Keratinocyte (primary cell): ENCODE measurements at regions not wholly inside any gene's neighbourhood (a gene's known extent, or its start where the extent isn't known, plus 50 kb on each side); places are given as distances from the start of the nearest gene placed in this dataset.

ENCODE experiments used
- DNase-seq: peaks from one replicate; pipeline ENCODE4 v3.0.0-alpha.2; 2011; ENCODE audit warnings: low read depth, missing footprints, low spot score
- FAIRE-seq: peaks from 2 replicates; lab custom pipeline; 2011; peaks lifted over from hg19 to GRCh38; lab: Jason Lieb, UNC
- H2AFZ ChIP-seq: 2 replicates; pipeline ENCODE4 v1.6.0; 2012; ENCODE audit warnings: low read length, control low read depth, inconsistent platforms; ENCODE audit not compliant: control insufficient read depth
- H3K27ac ChIP-seq: 2 replicates; pipeline ENCODE4 v1.5.1; 2011; ENCODE audit warnings: low read length; ENCODE audit not compliant: control insufficient read depth, insufficient read depth
- H3K27me3 ChIP-seq: 3 replicates; pipeline ENCODE4 v1.6.0; 2011; ENCODE audit warnings: low read length; ENCODE audit not compliant: control insufficient read depth, insufficient read depth; ENCODE audit errors: extremely low read depth
- H3K36me3 ChIP-seq, 2 experiments: 2 replicates in 1 of 2; 3 replicates in 1 of 2; pipeline ENCODE4 v1.5.1; 2011; ENCODE audit warnings: low read length in 2 of 2, mild to moderate bottlenecking in 1 of 2; ENCODE audit not compliant: control insufficient read depth in 2 of 2, insufficient read depth in 2 of 2; ENCODE audit errors: extremely low read depth in 1 of 2
- H3K4me1 ChIP-seq: 3 replicates; pipeline ENCODE4 v1.5.1; 2011; ENCODE audit warnings: low read length; ENCODE audit not compliant: control insufficient read depth, insufficient read depth; ENCODE audit errors: extremely low read depth
- H3K4me2 ChIP-seq: 3 replicates; pipeline ENCODE4 v1.6.0; 2011; ENCODE audit warnings: low read depth, low read length; ENCODE audit not compliant: control insufficient read depth, insufficient read depth; ENCODE audit errors: extremely low read depth
- H3K4me3 ChIP-seq, 3 experiments: fragments of 200-600 bp in 1 of 3; sonication (generic) in 1 of 3; 2 replicates in 2 of 3; 3 replicates in 1 of 3; pipeline ENCODE4 v1.5.1; 2011 to 2016; ENCODE audit warnings: low read length in 3 of 3, mild to moderate bottlenecking in 3 of 3, control low read depth in 2 of 3, inconsistent platforms in 1 of 3, low read depth in 1 of 3, mixed read lengths in 1 of 3, mixed run types in 1 of 3, moderate library complexity in 1 of 3; ENCODE audit not compliant: control insufficient read depth in 2 of 3, insufficient read depth in 2 of 3; ENCODE audit errors: extremely low read depth in 1 of 3
- H3K79me2 ChIP-seq: 2 replicates; pipeline ENCODE4 v1.6.0; 2012; ENCODE audit warnings: low read length; ENCODE audit not compliant: control insufficient read depth, insufficient read depth
- H3K9ac ChIP-seq: 3 replicates; pipeline ENCODE4 v1.6.0; 2011; ENCODE audit warnings: low read length; ENCODE audit not compliant: control insufficient read depth, insufficient read depth; ENCODE audit errors: extremely low read depth
- H3K9me1 ChIP-seq: 3 replicates; pipeline ENCODE4 v1.6.0; 2011; ENCODE audit warnings: low read length; ENCODE audit not compliant: control insufficient read depth, insufficient read depth; ENCODE audit errors: extremely low read depth
- H3K9me3 ChIP-seq: 2 replicates; pipeline ENCODE4 v1.5.1; 2012; ENCODE audit warnings: low read depth, low read length; ENCODE audit not compliant: control insufficient read depth
- H4K20me1 ChIP-seq: 3 replicates; pipeline ENCODE4 v1.6.0; 2011; ENCODE audit warnings: low read length; ENCODE audit not compliant: control insufficient read depth, insufficient read depth; ENCODE audit errors: extremely low read depth
- CTCF ChIP-seq, 3 experiments: IDR thresholded peaks in 1 of 3; conservative IDR thresholded peaks in 1 of 3; optimal IDR thresholded peaks in 1 of 3; 2 replicates in 2 of 3; 3 replicates in 1 of 3; pipeline versions ENCODE3 to v1.5.1; 2011; ENCODE audit warnings: low read length in 3 of 3, mild to moderate bottlenecking in 3 of 3, moderate library complexity in 2 of 3, control low read depth in 1 of 3, inconsistent platforms in 1 of 3; ENCODE audit not compliant: insufficient read depth in 2 of 3; ENCODE audit errors: extremely low read depth in 1 of 3
- EZH2 ChIP-seq: IDR thresholded peaks from one replicate; pipeline ENCODE4 v1.6.1; 2012; ENCODE audit warnings: inconsistent platforms, mild to moderate bottlenecking, low read length, moderate library complexity
- dilution Hi-C: fragments of 300-500 bp; cut with MboI; formaldehyde crosslinking; loops from one replicate; pipeline ENCODE4 v1.7.0; 2020; ENCODE audit warnings: low sequenced_read_pairs; ENCODE audit not compliant: extremely low pct_ligation_motif_present

DNA sequence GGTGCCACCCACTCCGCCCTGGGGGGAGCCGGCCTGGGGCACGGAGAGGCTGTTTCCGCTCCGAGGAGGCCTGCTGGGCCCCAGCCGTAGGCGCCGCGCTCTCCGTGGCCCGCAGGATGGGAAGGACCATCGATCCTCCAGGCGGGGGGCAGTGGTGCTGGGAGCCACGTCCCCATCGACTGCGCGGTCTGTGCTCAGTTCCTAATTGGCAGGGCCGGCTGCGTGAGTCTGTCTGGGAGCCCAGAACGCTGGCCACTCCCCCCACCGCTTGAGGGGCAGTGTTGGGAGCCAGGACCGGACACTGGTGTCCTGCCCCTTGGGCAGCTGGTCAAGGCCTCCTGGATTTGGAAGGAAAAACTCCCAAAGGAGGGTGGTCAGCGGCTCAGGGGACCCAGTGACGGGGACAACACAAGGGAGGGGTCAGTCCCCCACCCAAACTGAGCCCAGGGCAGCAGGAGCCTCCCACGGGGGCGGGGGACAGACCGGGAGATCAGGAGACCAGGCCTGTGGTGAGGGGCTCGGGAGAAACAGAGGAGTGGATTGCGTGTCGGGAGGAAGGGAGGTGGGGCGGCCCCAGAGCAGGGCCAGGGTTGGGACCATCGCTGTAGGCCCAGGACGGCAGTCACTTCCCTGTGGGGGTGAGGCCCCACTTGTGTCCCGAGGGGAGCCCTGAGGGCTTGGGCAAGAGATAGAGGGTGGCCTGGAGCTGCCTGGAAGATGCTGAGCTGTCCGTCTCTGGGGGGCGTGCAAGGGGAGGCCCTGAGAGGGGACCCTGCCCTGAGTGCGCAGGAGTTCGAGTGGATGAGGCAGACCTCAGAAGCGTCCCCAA, 89.0 kb downstream of the UNCX start:
- peaks cover 17% of the 10 kb centered on the region for H3K27me3 ChIP-seq
- H3K4me2 ChIP-seq: no peak overlapping the region
- no peaks in the 10 kb centered on the region for H3K79me2 ChIP-seq
- H3K9me1 ChIP-seq: no peaks in the 10 kb centered on the region
- H3K36me3 ChIP-seq: no peaks in the 10 kb centered on the region
- dilution Hi-C loops: no loop called here
- H3K9ac ChIP-seq: no peak overlapping the region
- H3K9me3 ChIP-seq: no peaks in the 10 kb centered on the region
- no peak overlapping the region for H3K27ac ChIP-seq
- FAIRE-seq (no peak), DNase-seq (no peak)
- H3K4me3 ChIP-seq: no peak overlapping the region
- H4K20me1 ChIP-seq: no peaks in the 10 kb centered on the region
- TF ChIP-seq EZH2 (no peak), CTCF (optimal IDR thresholded peaks at IDR 0.05 in 1 of 3, IDR thresholded peaks at IDR 0.05 in 1 of 3, conservative IDR thresholded peaks at IDR 0.05 in 1 of 3; ENCODE audit: extremely low read depth in 1 of 3, insufficient read depth in 2 of 3, low read length in 3 of 3) (no peak)
- no peaks in the 10 kb centered on the region for H3K4me1 ChIP-seq
- H2AFZ ChIP-seq: no peak overlapping the region

DNA sequence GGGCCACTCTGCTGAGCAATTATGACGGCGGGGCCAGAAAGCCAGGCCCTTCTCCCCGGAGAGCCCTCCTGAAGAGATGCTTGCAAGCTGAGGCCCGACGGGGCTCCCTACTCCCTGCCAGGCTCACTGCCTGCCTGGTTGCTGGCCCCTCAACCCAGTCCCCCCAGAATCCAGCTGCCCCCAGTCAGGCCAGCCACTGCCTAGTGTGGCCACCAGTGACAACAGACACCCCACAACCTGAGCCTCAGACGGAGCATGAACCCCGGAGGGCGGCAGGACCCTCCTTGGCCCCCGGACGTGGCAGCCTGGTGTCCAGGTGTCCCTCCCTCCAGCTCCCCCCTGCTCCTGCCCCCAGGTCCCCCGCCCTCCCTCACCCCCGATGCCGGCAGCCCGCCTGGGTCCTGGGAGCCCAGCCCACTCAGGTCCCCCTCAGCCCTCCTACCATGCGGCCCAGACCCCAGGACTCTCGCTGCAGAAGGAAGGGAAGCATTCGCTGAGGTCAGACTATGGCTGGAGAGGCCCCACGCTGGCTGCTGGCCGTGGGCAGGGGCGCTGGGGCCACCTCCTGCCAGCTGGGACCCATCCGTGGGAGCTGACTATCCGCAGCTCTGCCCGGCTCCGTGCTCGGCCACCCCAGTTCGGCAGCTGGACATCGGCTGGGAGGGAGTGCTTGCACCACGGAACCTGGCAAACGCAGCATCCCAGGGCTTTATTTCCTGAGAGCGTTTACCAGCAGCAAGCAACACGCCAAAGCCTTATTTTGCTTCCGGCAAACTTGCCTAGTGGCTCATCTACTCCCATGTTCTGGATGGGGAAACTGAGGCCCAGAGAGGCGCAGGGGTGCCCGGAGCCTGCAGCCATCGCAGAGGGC, 89.8 kb downstream of the UNCX start:
- FAIRE-seq (no peak), DNase-seq (no peak)
- H3K36me3 ChIP-seq: no peaks in the 10 kb centered on the region
- H3K4me1 ChIP-seq: no peaks in the 10 kb centered on the region
- no peaks in the 10 kb centered on the region for H3K9me3 ChIP-seq
- H2AFZ ChIP-seq: no peak overlapping the region
- H3K4me3 ChIP-seq: no peak overlapping the region
- no peak overlapping the region for H3K4me2 ChIP-seq
- no peaks in the 10 kb centered on the region for H4K20me1 ChIP-seq
- peaks cover 17% of the 10 kb centered on the region for H3K27me3 ChIP-seq
- no peak overlapping the region for H3K27ac ChIP-seq
- no peak overlapping the region for H3K9ac ChIP-seq
- no peaks in the 10 kb centered on the region for H3K9me1 ChIP-seq
- no peaks in the 10 kb centered on the region for H3K79me2 ChIP-seq
- TF ChIP-seq CTCF (optimal IDR thresholded peaks at IDR 0.05 in 1 of 3, IDR thresholded peaks at IDR 0.05 in 1 of 3, conservative IDR thresholded peaks at IDR 0.05 in 1 of 3; ENCODE audit: extremely low read depth in 1 of 3, insufficient read depth in 2 of 3, low read length in 3 of 3) (no peak), EZH2 (no peak)
- dilution Hi-C loops: no loop called here
